ENCODE measurements at regions not wholly inside any gene's neighbourhood (a gene's known extent, or its start where the extent isn't known, plus 50 kb on each side); places are given as distances from the start of the nearest gene placed in this dataset.

DNA sequence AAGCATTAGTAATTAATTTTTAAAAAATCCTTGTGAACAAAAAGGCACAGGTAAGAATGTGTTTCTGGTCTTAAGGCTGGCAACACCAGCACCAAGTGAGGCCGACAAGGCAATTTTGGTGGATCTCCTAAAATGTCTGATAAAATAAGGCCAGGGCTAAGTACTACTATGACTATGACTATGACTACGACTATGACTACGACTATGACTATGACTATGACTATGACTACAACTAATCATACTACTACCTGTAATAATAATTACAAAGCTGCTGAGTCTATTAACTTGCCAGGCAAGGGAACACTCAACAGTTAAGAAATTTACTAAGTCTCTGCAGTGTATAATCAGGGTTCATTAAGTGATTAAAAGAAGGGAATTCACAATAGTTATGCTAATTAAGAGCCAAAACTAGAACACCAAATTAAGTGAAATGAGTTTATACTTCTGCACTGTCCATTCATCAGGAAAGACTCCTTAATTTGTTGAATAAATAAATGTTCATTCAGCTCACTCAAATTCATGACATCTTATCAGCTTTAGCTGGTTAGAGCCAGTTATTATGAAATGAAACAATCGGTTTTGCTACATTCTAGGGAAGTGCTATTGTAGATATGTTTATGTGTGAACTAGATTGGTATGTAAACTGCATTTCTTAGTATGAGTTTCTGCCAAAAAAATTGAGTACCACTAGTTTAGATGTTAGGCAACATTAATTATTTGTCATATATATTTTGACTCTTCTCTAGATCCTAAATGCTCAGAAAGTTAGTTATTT is 1626.2 kb upstream of the PCDH20 start:
- H3K4me3 ChIP-seq (ENCODE audit: low read depth, low read length) = no peak overlapping the region
- no peak for TF ChIP-seq CTCF (conservative IDR thresholded peaks at IDR 0.05; ENCODE audit: low read depth, low read length)
- no peak for DNase-seq (ENCODE audit: low read depth)

DNA sequence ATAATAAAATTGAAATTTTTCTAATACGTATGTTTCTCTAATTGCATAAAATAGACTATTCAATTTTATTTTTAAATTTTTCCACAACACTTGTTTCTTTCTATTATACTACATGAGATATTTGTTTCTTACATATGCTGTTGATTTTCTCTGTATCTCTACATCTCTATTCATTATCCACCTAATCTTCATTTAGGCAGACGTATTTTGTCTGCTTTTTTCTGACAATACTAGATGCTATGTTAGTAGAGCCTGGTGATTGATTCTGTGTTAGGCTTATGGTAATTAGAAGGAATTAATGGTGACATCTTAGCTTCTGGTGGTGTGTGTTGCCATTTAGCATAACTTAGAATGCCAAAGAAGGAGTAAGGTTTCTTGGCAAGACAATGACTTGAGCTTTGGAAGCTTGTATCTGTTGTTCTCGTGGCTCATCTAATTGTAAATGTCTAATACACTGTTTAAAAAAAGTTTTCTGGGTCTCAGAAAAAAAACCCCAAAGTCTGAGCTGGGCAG is 1610.7 kb upstream of the PCDH20 start:
- H3K4me3 ChIP-seq (ENCODE audit: low read depth, low read length) = no peak overlapping the region
- DNase-seq (ENCODE audit: low read depth) = no peak
- no peak for TF ChIP-seq CTCF (conservative IDR thresholded peaks at IDR 0.05; ENCODE audit: low read depth, low read length)

GRCh38 chr13:63025741-63026140 is 1610.1 kb upstream of the PCDH20 start:
- no peak for DNase-seq (ENCODE audit: low read depth)
- no peak for TF ChIP-seq CTCF (conservative IDR thresholded peaks at IDR 0.05; ENCODE audit: low read depth, low read length)
- no peak overlapping the region for H3K4me3 ChIP-seq (ENCODE audit: low read depth, low read length)

GRCh38 chr13:63024458-63024857 is 1608.8 kb upstream of the PCDH20 start:
- H3K4me3 ChIP-seq (ENCODE audit: low read depth, low read length) = no peak overlapping the region
- no peak for DNase-seq (ENCODE audit: low read depth)
- TF ChIP-seq CTCF (conservative IDR thresholded peaks at IDR 0.05; ENCODE audit: low read depth, low read length) = no peak

GRCh38 chr13:63011996-63012395 is 1596.3 kb upstream of the PCDH20 start:
- no peak for DNase-seq (ENCODE audit: low read depth)
- no peak for TF ChIP-seq CTCF (conservative IDR thresholded peaks at IDR 0.05; ENCODE audit: low read depth, low read length)
- H3K4me3 ChIP-seq (ENCODE audit: low read depth, low read length) = no peak overlapping the region

DNA sequence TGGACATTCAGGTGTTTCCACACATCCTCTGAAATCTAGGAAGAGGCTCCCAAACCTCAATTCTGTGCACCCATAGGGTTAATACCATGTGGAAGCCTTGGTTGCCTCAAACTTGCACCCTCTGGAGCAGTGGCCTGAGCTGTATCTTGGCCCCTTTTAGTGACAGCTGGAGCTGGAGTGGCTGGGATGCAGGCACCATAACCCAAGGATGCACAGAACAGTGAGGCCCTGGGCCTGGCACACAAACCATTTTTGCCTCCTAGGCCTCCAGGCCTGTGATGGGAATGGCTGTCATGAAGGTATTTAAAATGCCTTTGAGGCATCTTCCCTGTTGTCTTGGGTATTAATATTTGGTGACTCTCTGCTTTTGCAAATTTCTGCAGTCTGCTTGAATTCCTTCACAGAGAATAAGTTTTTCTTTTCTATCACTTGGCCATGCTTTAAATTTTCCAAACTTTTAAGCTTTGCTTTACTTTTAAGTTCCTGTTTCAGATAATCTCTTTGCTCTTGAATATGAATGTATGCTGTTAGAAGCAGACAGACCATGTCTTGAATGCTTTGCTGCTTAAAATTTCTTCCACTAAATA is 1594.5 kb upstream of the PCDH20 start:
- H3K4me3 ChIP-seq (ENCODE audit: low read depth, low read length) = no peak overlapping the region
- no peak for DNase-seq (ENCODE audit: low read depth)
- no peak for TF ChIP-seq CTCF (conservative IDR thresholded peaks at IDR 0.05; ENCODE audit: low read depth, low read length)
